Hematopoietic multipotent progenitor cell treated with erythropoietin and hydrocortisone succinate and interleukin-3 and kit ligand, for 4 days (in vitro differentiated cells): ENCODE measurements at regions not wholly inside any gene's neighbourhood (a gene's known extent, or its start where the extent isn't known, plus 50 kb on each side); places are given as distances from the start of the nearest gene placed in this dataset.

ENCODE experiments used
- DNase-seq: peaks from one replicate; pipeline ENCODE4 v3.0.0-alpha.2; 2015

- DNase-seq: no peak
Observed at GRCh38 chr2:71804281-71804751, 343.3 kb downstream of the CYP26B1 start.

DNA sequence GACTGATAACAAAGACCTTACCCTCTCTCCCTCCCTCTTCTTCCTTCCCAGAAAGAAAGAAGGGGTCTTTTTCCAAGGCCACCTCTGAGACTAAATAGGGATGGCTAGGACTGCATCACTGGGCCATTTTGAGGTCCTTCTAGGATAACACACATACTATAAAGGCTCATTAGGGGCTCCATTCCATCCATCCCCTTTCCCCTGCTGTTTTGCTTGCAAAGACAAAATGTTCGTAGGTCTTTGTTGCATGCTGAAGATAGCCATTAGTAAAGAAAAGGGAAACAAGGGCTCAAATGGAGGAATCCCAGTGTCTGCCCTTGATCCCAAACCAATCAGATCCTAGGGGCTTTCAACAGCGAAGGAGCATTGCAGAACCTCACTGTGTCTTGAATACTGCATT, 344.3 kb downstream of the CYP26B1 start:
- DNase-seq: no peak

DNA sequence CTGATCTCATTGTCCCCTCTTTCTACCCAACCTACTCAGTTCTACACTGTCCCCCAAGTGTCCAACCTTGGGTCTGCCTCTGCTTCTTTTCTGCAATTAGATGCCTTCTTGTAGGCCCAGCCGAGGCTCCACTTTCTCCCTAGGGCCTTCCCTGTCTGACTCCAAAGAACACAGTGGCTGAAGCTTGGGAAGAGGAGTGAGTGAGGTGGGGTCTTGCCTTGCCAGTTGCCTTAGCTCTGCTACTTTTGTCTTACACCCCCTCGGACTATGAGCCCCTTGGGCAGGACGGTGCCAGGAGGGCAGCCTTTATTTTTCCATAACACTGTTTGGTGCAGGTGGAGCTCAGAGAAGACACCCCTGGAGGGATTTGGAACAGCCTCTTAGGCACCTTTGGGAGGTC, 345.1 kb downstream of the CYP26B1 start:
- no peak for DNase-seq

- DNase-seq: peak; percentile 42
Observed at GRCh38 chr2:71801969-71802368, 345.7 kb downstream of the CYP26B1 start.

DNA sequence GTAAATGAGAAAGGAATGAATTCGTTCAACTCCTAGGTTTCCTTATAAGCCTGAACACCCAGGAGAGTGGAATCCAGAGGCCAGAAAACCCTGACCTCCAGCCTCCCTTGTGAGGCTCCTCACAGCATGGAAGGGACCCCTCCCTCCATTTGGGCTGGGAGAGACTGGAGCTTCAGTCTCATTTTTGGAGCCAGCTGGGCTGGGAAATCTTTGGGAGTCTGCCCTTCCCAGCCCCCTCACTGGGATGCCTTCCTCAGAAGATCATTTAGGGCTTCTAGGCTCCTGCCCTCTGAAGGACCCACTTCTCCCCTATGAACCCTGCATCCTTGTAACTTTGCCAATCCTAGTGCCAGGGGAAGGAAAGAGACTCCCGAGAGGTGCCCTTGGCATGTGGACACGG, 346.1 kb downstream of the CYP26B1 start:
- DNase-seq: no peak

GRCh38 chr2:71800851-71801250, 346.8 kb downstream of the CYP26B1 start:
- no peak for DNase-seq

DNA sequence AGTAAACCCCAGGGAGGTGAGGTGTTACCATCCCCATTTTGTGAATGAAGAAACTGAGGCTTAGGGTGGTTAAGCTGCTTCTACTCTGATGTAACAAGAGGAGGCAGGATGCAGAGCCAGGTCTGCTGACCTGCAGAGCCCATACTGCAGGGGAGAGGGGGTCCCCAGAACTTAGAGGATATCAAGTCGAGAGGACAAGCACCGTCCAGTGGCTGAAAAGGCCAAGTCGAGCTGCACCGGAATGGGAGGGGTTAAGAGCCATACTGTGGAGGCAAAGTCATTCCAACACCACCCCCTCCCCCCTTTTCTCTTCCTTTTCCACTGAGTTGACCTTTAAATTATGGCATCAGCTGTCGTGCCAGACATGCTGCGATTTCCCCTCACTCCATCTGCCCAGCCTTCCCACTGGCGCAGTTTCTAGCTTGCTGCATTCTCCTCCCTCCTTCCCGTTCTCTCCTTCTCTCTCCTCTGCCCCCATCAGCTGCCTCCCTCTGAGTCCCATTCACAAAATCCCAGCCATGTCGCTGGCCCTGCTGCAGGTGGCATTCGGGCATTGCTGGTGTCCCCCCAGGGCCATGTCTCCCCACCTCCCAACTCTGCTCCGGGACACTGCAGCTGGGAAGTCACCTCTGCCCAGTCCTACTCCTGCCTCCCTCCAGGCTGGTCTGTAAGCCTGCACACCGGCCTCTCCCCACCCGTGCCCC, 346.9 kb downstream of the DYSF start:
- no peak for DNase-seq

DNA sequence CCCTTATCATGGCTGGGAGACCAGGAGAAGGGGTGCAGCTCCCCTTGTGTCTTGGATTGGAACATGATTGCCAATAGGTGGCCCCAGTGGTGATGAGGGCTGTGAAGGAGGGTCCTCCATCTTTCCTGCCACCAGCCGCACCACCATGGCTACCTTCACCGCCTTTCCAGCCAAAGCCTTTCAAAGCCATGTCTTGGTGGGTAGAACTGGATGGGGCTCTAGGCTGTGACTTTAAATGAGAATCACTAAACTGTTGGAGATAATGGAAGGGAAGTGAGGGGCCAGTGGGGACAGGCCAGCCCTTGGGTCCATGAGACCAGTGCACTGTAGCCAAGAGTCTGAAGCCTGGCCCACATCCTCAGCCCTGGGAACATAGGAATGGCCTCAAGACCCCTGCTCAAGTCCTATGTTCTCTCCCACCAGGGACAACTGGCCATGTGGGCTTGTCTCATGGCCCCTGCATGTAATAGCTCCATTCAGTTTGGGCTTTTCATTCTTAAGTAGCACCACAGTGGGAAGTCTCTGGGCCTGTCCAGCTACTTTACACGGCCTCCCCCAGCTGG, 345.7 kb downstream of the DYSF start:
- no peak for DNase-seq

- peak; percentile 72 for DNase-seq
Observed at GRCh38 chr2:71798266-71799012, 345.1 kb downstream of the DYSF start.

- no peak for DNase-seq
Observed at GRCh38 chr2:71797035-71797810, 343.9 kb downstream of the DYSF start.

DNA sequence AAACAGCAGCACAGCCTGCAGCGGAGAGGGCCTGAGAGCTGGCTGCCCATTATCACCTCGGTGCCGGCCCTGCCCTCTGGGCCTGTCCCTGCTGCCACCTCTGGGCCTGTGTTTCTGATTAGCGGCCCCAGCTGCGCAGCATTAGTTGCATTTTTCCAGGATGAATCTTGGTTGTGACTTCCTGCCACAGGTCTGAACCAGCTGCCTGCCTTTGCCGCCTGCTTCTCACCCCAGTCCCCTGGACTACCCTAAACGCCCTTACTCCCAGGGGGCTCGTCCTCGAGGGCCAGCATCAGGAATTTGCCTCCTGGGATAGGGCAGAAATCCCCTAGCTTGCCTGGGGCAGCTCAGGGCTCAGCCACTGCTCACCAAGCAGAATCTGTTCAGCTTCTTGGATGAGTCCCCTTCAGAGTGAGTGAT, 342.8 kb downstream of the DYSF start:
- DNase-seq: no peak

DNA sequence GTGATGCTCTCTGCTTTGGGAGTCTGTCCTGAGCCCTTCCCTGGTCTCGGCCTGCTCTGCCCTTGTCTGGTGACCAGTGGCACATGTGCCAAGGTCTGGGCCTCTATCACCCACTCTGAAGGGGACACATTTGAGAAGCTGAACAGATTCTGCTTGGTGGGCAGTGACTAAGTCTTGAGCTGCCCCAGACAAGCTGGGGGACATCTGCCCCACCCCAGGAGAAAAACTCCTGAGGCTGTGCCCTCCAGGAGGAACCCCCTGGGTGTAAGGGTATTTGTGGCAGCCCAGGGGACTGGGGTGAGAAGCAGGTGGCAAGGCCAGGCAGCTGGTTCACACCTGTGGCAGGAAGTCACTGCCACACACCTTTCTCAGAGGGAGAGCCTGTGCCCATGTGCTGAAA, 342.1 kb downstream of the DYSF start:
- DNase-seq: no peak

- no peak for DNase-seq
Observed at GRCh38 chr2:71794611-71795010, 341.2 kb downstream of the DYSF start.

DNA sequence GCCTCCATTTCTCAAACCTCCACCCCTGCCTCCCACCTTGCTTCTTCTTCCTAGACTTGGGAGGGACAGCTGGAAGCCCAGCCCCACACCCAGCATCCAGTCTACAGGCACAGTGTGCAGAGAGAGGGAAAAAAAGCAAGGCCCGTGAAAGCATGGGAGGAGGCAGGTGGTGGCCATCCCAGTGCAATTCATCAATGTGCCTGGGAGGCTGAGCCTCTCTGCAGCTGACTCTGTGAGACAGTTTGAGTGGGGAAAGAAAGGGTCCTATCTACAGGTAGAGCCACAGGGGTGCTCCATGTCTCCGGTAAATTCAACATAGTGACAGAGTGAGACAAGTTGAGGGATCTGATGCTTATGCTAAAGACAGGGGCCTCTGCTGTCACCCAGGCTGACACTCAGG, 340.6 kb downstream of the DYSF start:
- no peak for DNase-seq

- no peak for DNase-seq
Observed at GRCh38 chr2:71792926-71793761, 339.8 kb downstream of the DYSF start.

DNA sequence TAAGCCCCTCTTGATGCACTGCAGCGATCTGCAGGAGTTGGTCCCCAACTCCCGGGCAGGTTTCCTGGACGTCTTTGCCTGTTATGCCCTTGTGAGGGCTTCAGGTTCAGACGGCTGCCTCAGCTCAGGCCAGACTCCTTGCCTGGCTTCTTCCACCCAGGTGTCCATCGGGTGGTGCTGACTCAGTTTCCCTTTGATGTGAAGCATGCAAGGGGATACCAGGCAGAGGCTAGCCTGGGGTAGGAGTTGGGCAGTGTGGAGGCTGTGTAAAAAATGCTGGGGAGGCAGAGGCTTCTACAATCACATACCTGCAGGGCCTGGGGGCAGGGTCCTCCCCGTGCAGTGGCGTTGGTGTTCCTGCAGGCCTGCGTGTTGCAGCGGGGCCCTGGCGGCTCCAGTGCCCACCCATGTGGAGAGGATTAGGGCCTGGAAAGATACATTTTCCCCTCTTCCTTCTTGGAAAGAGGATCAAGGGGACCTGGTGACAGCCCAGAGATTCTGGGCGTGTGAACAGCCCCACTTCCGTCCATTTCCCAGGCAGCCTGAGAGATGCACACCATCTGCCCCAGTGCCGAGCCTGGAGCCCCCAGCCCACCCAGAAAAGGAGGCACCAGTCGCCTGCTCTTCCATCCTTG, 338.3 kb downstream of the DYSF start:
- no peak for DNase-seq

DNA sequence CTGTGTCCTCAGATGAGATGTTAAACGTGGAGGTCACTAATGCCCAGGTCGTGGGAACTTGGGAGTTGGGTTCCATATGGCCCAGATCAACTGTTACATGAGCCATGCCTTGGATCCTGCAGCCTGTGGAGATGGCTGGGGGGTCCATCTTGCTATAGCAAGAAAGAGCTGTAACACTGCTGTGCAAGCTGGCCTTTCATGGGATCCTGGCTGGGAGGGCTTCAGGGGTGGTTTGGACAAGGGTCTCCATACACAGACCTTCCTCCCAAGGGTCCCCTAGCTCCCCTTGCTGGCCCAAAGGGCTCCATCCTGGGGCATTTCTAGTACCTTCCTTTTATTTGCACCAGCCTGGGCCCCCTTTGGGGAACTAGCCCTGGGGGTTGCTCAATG, 337.7 kb downstream of the DYSF start:
- no peak for DNase-seq

DNA sequence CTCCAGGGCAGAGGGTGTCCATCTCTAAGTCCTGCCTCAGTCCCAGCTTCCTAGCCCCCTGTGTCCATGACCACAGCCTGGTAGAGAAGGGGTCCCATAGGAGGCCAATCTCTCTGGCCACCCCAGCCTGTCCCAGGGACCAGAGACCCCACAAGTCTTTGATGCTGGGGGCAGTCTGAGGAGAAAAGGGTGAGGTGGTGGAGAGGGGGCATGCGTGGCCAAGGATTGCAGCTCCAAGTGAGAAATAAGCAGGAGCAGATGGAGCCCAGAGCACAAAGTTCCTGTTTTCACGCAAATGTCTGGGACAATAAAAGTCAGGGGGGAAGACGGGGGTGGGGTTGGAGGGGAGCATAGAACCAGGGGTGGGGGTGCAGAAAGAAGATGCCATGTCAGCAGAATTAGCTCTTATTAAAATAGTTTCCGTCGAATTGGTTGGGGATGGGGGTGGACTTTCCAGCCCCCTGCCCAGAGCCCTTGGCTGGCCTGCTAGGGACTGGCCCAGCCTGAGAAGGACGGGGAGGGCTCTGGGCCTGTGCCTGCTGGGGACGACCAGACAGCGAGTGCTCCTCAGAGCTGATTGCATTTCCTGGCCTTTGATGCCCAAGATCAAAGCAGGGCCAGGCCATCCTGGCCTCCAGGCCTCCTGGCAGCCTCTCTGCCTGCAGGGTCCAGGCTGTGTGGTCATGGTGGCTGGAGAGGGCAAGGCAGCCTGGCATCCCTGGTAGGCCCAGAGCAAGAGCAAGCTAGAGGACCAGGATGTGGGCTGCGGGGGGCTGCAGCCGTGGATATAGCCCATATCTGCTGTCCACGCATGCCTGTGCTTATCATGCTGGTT, 337.1 kb downstream of the DYSF start:
- no peak for DNase-seq

GRCh38 chr2:71789556-71790204, 336.3 kb downstream of the DYSF start:
- DNase-seq: peak; percentile 8

DNA sequence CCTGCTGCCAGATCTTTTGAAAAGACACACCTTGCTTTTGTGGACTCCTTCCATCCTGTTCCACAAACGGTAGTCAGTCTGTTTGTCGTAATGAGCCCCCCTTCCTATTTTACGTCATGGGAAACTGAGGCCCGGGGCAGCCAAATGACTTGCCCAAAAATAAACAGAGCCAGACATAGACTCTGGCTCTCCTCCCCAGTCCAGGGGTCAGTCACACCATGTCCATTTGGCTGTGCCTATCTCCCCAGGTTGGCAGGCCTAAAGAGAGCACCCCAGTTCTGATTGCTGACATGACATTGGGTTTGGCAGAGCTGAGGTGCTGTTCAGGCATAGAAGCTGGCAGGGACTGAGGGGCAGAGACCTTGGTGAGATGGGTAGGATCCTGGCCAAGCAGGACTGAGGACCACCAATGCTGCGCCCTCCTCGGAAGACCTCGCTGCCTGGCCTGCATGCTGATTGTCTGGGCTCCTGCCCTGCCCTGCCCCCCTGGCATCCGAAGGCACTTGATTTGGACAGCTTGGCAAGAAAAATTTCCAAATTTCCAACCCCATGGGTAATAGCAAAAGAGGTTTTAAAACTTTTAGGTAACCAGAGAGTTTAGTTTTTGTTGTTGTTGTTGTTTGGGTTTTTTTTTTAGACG, 335.4 kb downstream of the DYSF start:
- no peak for DNase-seq
